Adrenal gland (tissue), 9 donors: ENCODE measurements at regions not wholly inside any gene's neighbourhood (a gene's known extent, or its start where the extent isn't known, plus 50 kb on each side); places are given as distances from the start of the nearest gene placed in this dataset.
"Not testable (repeated sequence)": the region's sequence is repeated elsewhere in the genome, so short reads cannot be mapped to it uniquely, and the experiment has no call there.

ENCODE experiments used
- DNase-seq, 7 donors: peaks; one replicate each; pipeline ENCODE4 v3.0.0-alpha.2; 2019 to 2020
- H3K27ac ChIP-seq, 5 donors: fragments of 200-600 bp; sonication (generic) in 4 of 5; 1 replicate in 3 of 5; 2 replicates in 2 of 5; pipeline versions ENCODE4 v1.5.1 to v1.8.0; 2016 to 2020; ENCODE audit warnings: mild to moderate bottlenecking in 1 of 5
- H3K27me3 ChIP-seq: fragments of 200-600 bp; 2 replicates; pipeline ENCODE4 v1.8.0; 2021
- H3K36me3 ChIP-seq, 2 donors: fragments of 200-600 bp; replicated peaks in 1 of 2; 1 replicate in 1 of 2; 2 replicates in 1 of 2; pipeline versions ENCODE4 v1.5.1 to v1.8.0; 2018 to 2022
- H3K4me1 ChIP-seq, 2 donors: fragments of 200-600 bp; replicated peaks in 1 of 2; 1 replicate in 1 of 2; 2 replicates in 1 of 2; pipeline versions ENCODE4 v1.5.1 to v1.8.0; 2018 to 2021
- H3K4me3 ChIP-seq, 4 donors: fragments of 200-600 bp; sonication (generic) in 3 of 4; one replicate each; pipeline ENCODE4 v1.5.1; 2016 to 2018
- H3K9me3 ChIP-seq, 3 donors: fragments of 200-600 bp; sonication (generic) in 1 of 3; replicated peaks in 1 of 3; 1 replicate in 2 of 3; 2 replicates in 1 of 3; pipeline versions ENCODE4 v1.5.1 to v1.8.0; 2016 to 2021
- CTCF ChIP-seq, 6 experiments: fragments of 450-650 bp in 4 of 6; fragments of 200-600 bp in 2 of 6; sonication (generic) in 1 of 6; IDR thresholded peaks; 1 replicate in 5 of 6; 2 replicates in 1 of 6; pipeline versions ENCODE4 v1.5.1 to v1.8.0; 2016 to 2021; ENCODE audit warnings: antibody characterized with exemption in 6 of 6, mild to moderate bottlenecking in 2 of 6, moderate library complexity in 1 of 6
- POLR2A ChIP-seq, 2 donors: fragments of 450-650 bp; IDR thresholded peaks; one replicate each; pipeline ENCODE4 v1.6.1; 2017; ENCODE audit warnings: antibody characterized with exemption in 2 of 2, mild to moderate bottlenecking in 2 of 2, moderate library complexity in 1 of 2
- WGBS, 4 donors: extraction: QIAGEN DNeasy Blood & Tissue Kit in 2 of 4; methylation state at CpG; one replicate each; pipeline versions ENCODE4 v1.1.5 to v1.1.7; 2013 to 2017; 5-methylcytosine and 5-hydroxymethylcytosine counted together
- intact Hi-C, 2 donors: fragments of 100-400 bp; cut with DNase I; formaldehyde crosslinking; loops; one replicate each; pipeline versions ENCODE4 v1.14.1 to v1.15.0; 2022 to 2023
- donor health status: healthy with polysubstance abuse.
- donor health status: Bipolar disorder and iron deficiency.
- donor health status: DM: yes; HTN: yes; CAD: no.
- donor health status: DM: no; HTN: no; CAD: no.
- donor health status: DM: no; HTN: no; CAD: no.

- no peak for DNase-seq
- Histone ChIP-seq H3K27ac (no peak overlapping the region), H3K36me3 (no peaks in the 10 kb centered on the region), H3K27me3 (no peaks in the 10 kb centered on the region), H3K4me1 (no peaks in the 10 kb centered on the region), H3K4me3 (no peak overlapping the region), H3K9me3 (no peaks in the 10 kb centered on the region)
- intact Hi-C loops = no loop called here
- 78 to 85% (median 81%) methylated on average over 4 of the region's 4 CpGs for WGBS, 4 donors
- TF ChIP-seq POLR2A (IDR thresholded peaks at IDR 0.05) (no peak), CTCF (IDR thresholded peaks at IDR 0.05) (no peak)
Observed at GRCh38 chr2:65931056-65931455, 498.7 kb upstream of the SPRED2 start.

GRCh38 chr2:65930259-65930658 lies 497.9 kb upstream of the SPRED2 start:
- Histone ChIP-seq H3K9me3 (no peaks in the 10 kb centered on the region), H3K27me3 (no peaks in the 10 kb centered on the region), H3K4me3 (no peak overlapping the region), H3K36me3 (no peaks in the 10 kb centered on the region), H3K27ac (no peak overlapping the region), H3K4me1 (no peaks in the 10 kb centered on the region)
- DNase-seq = no peak
- TF ChIP-seq POLR2A (IDR thresholded peaks at IDR 0.05) (no peak), CTCF (IDR thresholded peaks at IDR 0.05) (no peak)
- 86 to 98% (median 94%) methylated on average over 4 of the region's 4 CpGs for WGBS, 4 donors
- intact Hi-C loops = no loop called here

GRCh38 chr2:65929664-65930063 lies 497.3 kb upstream of the SPRED2 start:
- H3K27me3 ChIP-seq, H3K9me3 ChIP-seq, H3K27ac ChIP-seq, H3K36me3 ChIP-seq, intact Hi-C loops, H3K4me1 ChIP-seq, DNase-seq, H3K4me3 ChIP-seq: not testable (repeated sequence)
- 80 to 92% (median 89%) methylated on average over 7 to 10 of the region's 10 CpGs for WGBS, 4 donors

GRCh38 chr2:65922794-65923193 lies 490.4 kb upstream of the SPRED2 start:
- no peaks in the 10 kb centered on the region for H3K36me3 ChIP-seq
- H3K4me3 ChIP-seq = no peak overlapping the region
- no peaks in the 10 kb centered on the region for H3K9me3 ChIP-seq
- no peaks in the 10 kb centered on the region for H3K27me3 ChIP-seq
- WGBS, 4 donors = 13 to 30% (median 17%) methylated on average over 4 of the region's 4 CpGs
- peaks cover 5 to 17% of the 10 kb centered on the region in 2 donors for H3K4me1 ChIP-seq
- TF ChIP-seq POLR2A (IDR thresholded peaks at IDR 0.05) (no peak), CTCF (IDR thresholded peaks at IDR 0.05) (no peak)
- peak; percentile 51 to 86 (median 77) for DNase-seq
- H3K27ac ChIP-seq = peak overlapping the region in 2 of 5 donors; percentile 45 to 54
- intact Hi-C loops = no loop called here

GRCh38 chr2:65922030-65922429 lies 489.6 kb upstream of the SPRED2 start:
- H3K27ac ChIP-seq = no peak overlapping the region
- no peak overlapping the region for H3K4me3 ChIP-seq
- no peaks in the 10 kb centered on the region for H3K9me3 ChIP-seq
- peaks cover 5 to 17% of the 10 kb centered on the region in 2 donors for H3K4me1 ChIP-seq
- intact Hi-C loops = no loop called here
- WGBS, 4 donors = 62 to 81% (median 68%) methylated on average over 4 of the region's 4 CpGs
- TF ChIP-seq POLR2A (IDR thresholded peaks at IDR 0.05) (no peak), CTCF (IDR thresholded peaks at IDR 0.05) (no peak)
- no peaks in the 10 kb centered on the region for H3K27me3 ChIP-seq
- H3K36me3 ChIP-seq = no peaks in the 10 kb centered on the region
- no peak for DNase-seq
